HEK293 (cell line): ENCODE measurements at regions not wholly inside any gene's neighbourhood (a gene's known extent, or its start where the extent isn't known, plus 50 kb on each side); places are given as distances from the start of the nearest gene placed in this dataset.

ENCODE experiments used
- CTCF ChIA-PET: fragments of 350-600 bp; formaldehyde crosslinking; extraction: SDS; loops from one replicate; lab custom pipeline; 2021; ENCODE audit warnings: antibody characterized with exemption; lab: Yijun Ruan, JAX
- POLR2A ChIA-PET: fragments of 300-600 bp; formaldehyde crosslinking; extraction: SDS; loops from one replicate; lab custom pipeline; 2020; ENCODE audit warnings: antibody characterized with exemption, inconsistent platforms; lab: Yijun Ruan, JAX
- H3K27ac ChIP-seq: fragments of 200-500 bp; sonication (Bioruptor generic); 2 replicates; pipeline ENCODE4 v1.5.1; 2014; ENCODE audit warnings: low read depth, low read length, control low read depth, inconsistent platforms; ENCODE audit errors: extremely low read depth
- H3K36me3 ChIP-seq, 2 experiments: fragments of 200-500 bp in 1 of 2; sonication (Bioruptor generic) in 1 of 2; 1 replicate in 1 of 2; 2 replicates in 1 of 2; pipeline ENCODE4 v1.5.1; 2014 to 2017; ENCODE audit warnings: inconsistent platforms in 2 of 2, low read length in 2 of 2; ENCODE audit not compliant: control insufficient read depth in 2 of 2, insufficient read depth in 1 of 2
- H3K4me1 ChIP-seq: fragments of 200-500 bp; sonication (Bioruptor generic); 2 replicates; pipeline ENCODE4 v1.5.1; 2014; ENCODE audit warnings: mild to moderate bottlenecking, low read length, inconsistent platforms; ENCODE audit not compliant: control insufficient read depth, insufficient read depth
- H3K4me3 ChIP-seq: 2 replicates; pipeline ENCODE4 v1.5.1; 2011; ENCODE audit warnings: low read depth, mild to moderate bottlenecking, control low read depth, low read length, moderate library complexity
- H3K9me3 ChIP-seq: fragments of 200-500 bp; sonication (Bioruptor generic); 2 replicates; pipeline ENCODE4 v1.5.1; 2014; ENCODE audit warnings: low read depth, low read length, inconsistent platforms; ENCODE audit not compliant: control insufficient read depth, insufficient read depth
- BCL11B ChIP-seq: fragments of 450-650 bp; formaldehyde crosslinking; IDR thresholded peaks from 2 replicates; pipeline ENCODE4 v1.5.1; 2016; ENCODE audit warnings: low read depth, missing biosample characterization, missing genetic modification characterization
- EGR2 ChIP-seq: fragments of 450-650 bp; formaldehyde crosslinking; IDR thresholded peaks from 2 replicates; pipeline ENCODE4 v1.5.1; 2016; ENCODE audit warnings: low read depth, missing biosample characterization, missing genetic modification characterization
- HOXD13 ChIP-seq: sonication (generic); formaldehyde crosslinking; IDR thresholded peaks from 2 replicates; pipeline ENCODE4 v1.8.0; 2022; ENCODE audit warnings: missing genetic modification reagents, borderline replicate concordance
- MYNN ChIP-seq: fragments of 450-650 bp; formaldehyde crosslinking; IDR thresholded peaks from 2 replicates; pipeline ENCODE4 v1.5.1; 2016; ENCODE audit warnings: missing biosample characterization, missing genetic modification characterization, borderline replicate concordance
- SP3 ChIP-seq: fragments of 450-650 bp; formaldehyde crosslinking; IDR thresholded peaks from 2 replicates; pipeline ENCODE4 v1.5.1; 2016; ENCODE audit warnings: missing biosample characterization, missing genetic modification characterization
- TRIM28 ChIP-seq: IDR thresholded peaks from 2 replicates; pipeline ENCODE4 v1.6.1; 2011; ENCODE audit warnings: low read length, control low read depth, borderline replicate concordance
- ZBTB17 ChIP-seq: fragments of 450-650 bp; formaldehyde crosslinking; IDR thresholded peaks from 2 replicates; pipeline ENCODE4 v1.5.1; 2016; ENCODE audit warnings: missing biosample characterization, missing genetic modification characterization
- ZFHX2 ChIP-seq: fragments of 450-650 bp; formaldehyde crosslinking; conservative IDR thresholded peaks from 2 replicates; pipeline ENCODE4 v1.5.1; 2016; ENCODE audit warnings: missing biosample characterization, missing genetic modification characterization
- ZFP37 ChIP-seq: fragments of 450-650 bp; formaldehyde crosslinking; IDR thresholded peaks from 2 replicates; pipeline ENCODE4 v1.5.1; 2016; ENCODE audit warnings: missing biosample characterization, missing genetic modification characterization
- ZNF184 ChIP-seq: fragments of 450-650 bp; IDR thresholded peaks from 2 replicates; pipeline ENCODE4 v1.5.1; 2018; ENCODE audit warnings: missing biosample characterization, mild to moderate bottlenecking, missing genetic modification characterization
- ZNF202 ChIP-seq: fragments of 450-650 bp; formaldehyde crosslinking; IDR thresholded peaks from 2 replicates; pipeline ENCODE4 v1.5.1; 2016; ENCODE audit warnings: missing biosample characterization, missing genetic modification characterization, borderline replicate concordance
- ZNF214 ChIP-seq: fragments of 450-650 bp; formaldehyde crosslinking; IDR thresholded peaks from 2 replicates; pipeline ENCODE4 v1.5.1; 2017; ENCODE audit warnings: missing biosample characterization, mild to moderate bottlenecking, missing genetic modification characterization, borderline replicate concordance
- ZNF266 ChIP-seq: fragments of 450-650 bp; formaldehyde crosslinking; IDR thresholded peaks from 2 replicates; pipeline ENCODE4 v1.5.1; 2016; ENCODE audit warnings: missing biosample characterization, missing genetic modification characterization, low read depth
- ZNF366 ChIP-seq: fragments of 450-650 bp; formaldehyde crosslinking; conservative IDR thresholded peaks from 2 replicates; pipeline ENCODE4 v1.5.1; 2016; ENCODE audit warnings: missing biosample characterization, missing genetic modification characterization
- ZSCAN23 ChIP-seq: fragments of 450-650 bp; formaldehyde crosslinking; IDR thresholded peaks from 2 replicates; pipeline ENCODE4 v1.5.1; 2016; ENCODE audit warnings: missing biosample characterization, missing genetic modification characterization
- ZXDB ChIP-seq: fragments of 450-650 bp; formaldehyde crosslinking; IDR thresholded peaks from 2 replicates; pipeline ENCODE4 v1.5.1; 2016; ENCODE audit warnings: missing biosample characterization, missing genetic modification characterization
- TF ChIP-seq, protein P1 (sequence below): fragments of 450-650 bp; formaldehyde crosslinking; IDR thresholded peaks from 2 replicates; pipeline ENCODE4 v1.5.1; 2016; ENCODE audit warnings: missing biosample characterization, missing genetic modification characterization
- TF ChIP-seq, protein P2 (sequence below): fragments of 450-650 bp; formaldehyde crosslinking; IDR thresholded peaks from 2 replicates; pipeline ENCODE4 v1.5.1; 2017; ENCODE audit warnings: missing biosample characterization, missing genetic modification characterization
- TF ChIP-seq, protein P3 (sequence below): fragments of 450-650 bp; formaldehyde crosslinking; IDR thresholded peaks from 2 replicates; pipeline ENCODE4 v1.5.1; 2016; ENCODE audit warnings: missing biosample characterization, missing genetic modification characterization
- TF ChIP-seq, protein P4 (sequence below): fragments of 450-650 bp; formaldehyde crosslinking; IDR thresholded peaks from 2 replicates; pipeline ENCODE4 v1.5.1; 2016; ENCODE audit warnings: missing biosample characterization, missing genetic modification characterization
- TF ChIP-seq, protein P5 (sequence below): fragments of 450-650 bp; formaldehyde crosslinking; IDR thresholded peaks from 2 replicates; pipeline ENCODE4 v1.5.1; 2016; ENCODE audit warnings: missing biosample characterization, missing genetic modification characterization
- TF ChIP-seq, protein P6 (sequence below): fragments of 450-650 bp; formaldehyde crosslinking; IDR thresholded peaks from 2 replicates; pipeline ENCODE4 v1.5.1; 2016; ENCODE audit warnings: missing biosample characterization, missing genetic modification characterization

DNA sequence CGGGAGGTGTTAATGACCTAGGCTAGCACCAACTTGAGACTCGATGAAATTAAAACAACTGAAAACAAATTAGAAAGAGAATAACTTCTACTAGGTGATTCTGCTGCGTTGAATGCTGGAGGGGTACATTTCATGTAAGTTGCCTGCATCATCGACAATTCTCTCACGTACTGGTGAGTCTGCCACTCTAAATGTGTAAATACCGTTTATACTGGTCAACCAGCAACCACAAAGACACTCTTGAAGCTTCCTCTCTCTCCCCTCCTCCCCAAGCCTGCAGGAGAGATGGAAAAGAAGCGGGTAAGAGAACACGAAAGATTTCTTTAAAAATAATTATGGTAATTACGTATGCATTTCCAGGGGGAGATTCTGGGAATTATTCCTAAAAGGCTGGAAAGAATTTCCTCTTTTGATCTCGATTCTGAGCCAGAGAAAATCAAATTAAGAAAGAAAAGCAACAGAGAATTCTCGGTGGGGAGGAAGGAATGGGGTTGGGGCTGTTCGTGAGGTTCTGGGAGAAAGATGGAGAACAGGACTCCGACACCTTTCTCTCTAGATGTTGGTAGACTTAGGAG, 68.6 kb upstream of the MRTFB start:
- H3K9me3 ChIP-seq: no peaks in the 10 kb centered on the region
- H3K36me3 ChIP-seq: no peaks in the 10 kb centered on the region
- ChIA-PET CTCF (no interaction called here), POLR2A (no interaction called here)
- H3K4me1 ChIP-seq: no peaks in the 10 kb centered on the region; the same call in none of the 2 replicates
- H3K4me3 ChIP-seq: no peak overlapping the region
- TF ChIP-seq ZSCAN23 (tag by site-specific recombination): no peak
- no peak for TF ChIP-seq ZNF184 (tag by site-specific recombination)
- TF ChIP-seq SP3 (tag by site-specific recombination): no peak
- H3K27ac ChIP-seq: no peak overlapping the region

DNA sequence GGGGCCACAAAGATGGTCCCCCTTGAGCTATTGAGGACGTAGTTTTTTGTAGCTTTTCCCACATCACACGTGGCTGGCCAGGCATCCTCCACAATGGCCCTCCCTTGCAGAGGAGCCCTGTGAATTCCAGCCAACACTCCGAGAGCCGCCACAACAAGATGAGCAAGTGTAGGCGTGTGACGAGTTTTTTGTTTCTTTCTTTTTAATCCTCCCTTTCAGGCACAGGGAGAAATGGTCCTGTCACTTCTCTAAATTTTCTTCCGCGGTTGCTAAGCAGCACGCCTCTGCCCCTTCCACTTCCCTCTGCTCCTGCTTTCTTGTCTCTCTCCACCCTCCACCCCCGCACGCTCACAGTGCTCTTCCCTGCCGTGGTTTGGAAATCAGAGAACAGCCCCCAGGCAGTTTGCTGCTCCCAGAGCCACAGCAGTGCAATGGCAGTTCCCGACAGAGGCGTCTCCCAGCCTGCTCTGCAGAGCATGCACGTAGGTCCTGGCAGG, 68.0 kb upstream of the MRTFB start:
- Histone ChIP-seq H3K4me1 (no peaks in the 10 kb centered on the region; the same call in none of the 2 replicates), H3K9me3 (no peaks in the 10 kb centered on the region), H3K4me3 (peak overlapping the region; percentile 2), H3K36me3 (no peaks in the 10 kb centered on the region), H3K27ac (no peak overlapping the region)
- CTCF ChIA-PET: interaction anchor here (0.6 kb wide), 2 partner anchors 58 to 382 kb away, joined by 4 read pairs; no protein-coding TSS in a partner anchor
- POLR2A ChIA-PET: no interaction called here
- TF ChIP-seq ZNF266 (tag by site-specific recombination) (no peak), ZNF202 (tag by site-specific recombination) (no peak), ZXDB (tag by site-specific recombination) (0 out of 2 replicates have a peak, but pooled peaks have one; percentile 27), ZBTB17 (peak; percentile 98), TRIM28 (peak; percentile 41; the same call in 1 of the 2 replicates), HOXD13 (CRISPR knock-in tag) (no peak), EGR2 (tag by site-specific recombination) (peak; percentile 97), MYNN (no peak), BCL11B (no peak), ZNF214 (tag by site-specific recombination) (no peak), ZFHX2 (tag by site-specific recombination) (peak; percentile 98), ZFP37 (tag by site-specific recombination) (no peak), ZNF366 (tag by site-specific recombination) (peak; percentile 63)
- TF ChIP-seq, protein P1, sequence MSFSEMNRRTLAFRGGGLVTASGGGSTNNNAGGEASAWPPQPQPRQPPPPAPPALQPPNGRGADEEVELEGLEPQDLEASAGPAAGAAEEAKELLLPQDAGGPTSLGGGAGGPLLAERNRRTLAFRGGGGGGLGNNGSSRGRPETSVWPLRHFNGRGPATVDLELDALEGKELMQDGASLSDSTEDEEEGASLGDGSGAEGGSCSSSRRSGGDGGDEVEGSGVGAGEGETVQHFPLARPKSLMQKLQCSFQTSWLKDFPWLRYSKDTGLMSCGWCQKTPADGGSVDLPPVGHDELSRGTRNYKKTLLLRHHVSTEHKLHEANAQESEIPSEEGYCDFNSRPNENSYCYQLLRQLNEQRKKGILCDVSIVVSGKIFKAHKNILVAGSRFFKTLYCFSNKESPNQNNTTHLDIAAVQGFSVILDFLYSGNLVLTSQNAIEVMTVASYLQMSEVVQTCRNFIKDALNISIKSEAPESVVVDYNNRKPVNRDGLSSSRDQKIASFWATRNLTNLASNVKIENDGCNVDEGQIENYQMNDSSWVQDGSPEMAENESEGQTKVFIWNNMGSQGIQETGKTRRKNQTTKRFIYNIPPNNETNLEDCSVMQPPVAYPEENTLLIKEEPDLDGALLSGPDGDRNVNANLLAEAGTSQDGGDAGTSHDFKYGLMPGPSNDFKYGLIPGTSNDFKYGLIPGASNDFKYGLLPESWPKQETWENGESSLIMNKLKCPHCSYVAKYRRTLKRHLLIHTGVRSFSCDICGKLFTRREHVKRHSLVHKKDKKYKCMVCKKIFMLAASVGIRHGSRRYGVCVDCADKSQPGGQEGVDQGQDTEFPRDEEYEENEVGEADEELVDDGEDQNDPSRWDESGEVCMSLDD (tag by site-specific recombination): no peak
- TF ChIP-seq, protein P2, sequence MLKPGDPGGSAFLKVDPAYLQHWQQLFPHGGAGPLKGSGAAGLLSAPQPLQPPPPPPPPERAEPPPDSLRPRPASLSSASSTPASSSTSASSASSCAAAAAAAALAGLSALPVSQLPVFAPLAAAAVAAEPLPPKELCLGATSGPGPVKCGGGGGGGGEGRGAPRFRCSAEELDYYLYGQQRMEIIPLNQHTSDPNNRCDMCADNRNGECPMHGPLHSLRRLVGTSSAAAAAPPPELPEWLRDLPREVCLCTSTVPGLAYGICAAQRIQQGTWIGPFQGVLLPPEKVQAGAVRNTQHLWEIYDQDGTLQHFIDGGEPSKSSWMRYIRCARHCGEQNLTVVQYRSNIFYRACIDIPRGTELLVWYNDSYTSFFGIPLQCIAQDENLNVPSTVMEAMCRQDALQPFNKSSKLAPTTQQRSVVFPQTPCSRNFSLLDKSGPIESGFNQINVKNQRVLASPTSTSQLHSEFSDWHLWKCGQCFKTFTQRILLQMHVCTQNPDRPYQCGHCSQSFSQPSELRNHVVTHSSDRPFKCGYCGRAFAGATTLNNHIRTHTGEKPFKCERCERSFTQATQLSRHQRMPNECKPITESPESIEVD (tag by site-specific recombination): no peak
- TF ChIP-seq, protein P3, sequence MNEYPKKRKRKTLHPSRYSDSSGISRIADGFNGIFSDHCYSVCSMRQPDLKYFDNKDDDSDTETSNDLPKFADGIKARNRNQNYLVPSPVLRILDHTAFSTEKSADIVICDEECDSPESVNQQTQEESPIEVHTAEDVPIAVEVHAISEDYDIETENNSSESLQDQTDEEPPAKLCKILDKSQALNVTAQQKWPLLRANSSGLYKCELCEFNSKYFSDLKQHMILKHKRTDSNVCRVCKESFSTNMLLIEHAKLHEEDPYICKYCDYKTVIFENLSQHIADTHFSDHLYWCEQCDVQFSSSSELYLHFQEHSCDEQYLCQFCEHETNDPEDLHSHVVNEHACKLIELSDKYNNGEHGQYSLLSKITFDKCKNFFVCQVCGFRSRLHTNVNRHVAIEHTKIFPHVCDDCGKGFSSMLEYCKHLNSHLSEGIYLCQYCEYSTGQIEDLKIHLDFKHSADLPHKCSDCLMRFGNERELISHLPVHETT (tag by site-specific recombination): no peak
- TF ChIP-seq, protein P4, sequence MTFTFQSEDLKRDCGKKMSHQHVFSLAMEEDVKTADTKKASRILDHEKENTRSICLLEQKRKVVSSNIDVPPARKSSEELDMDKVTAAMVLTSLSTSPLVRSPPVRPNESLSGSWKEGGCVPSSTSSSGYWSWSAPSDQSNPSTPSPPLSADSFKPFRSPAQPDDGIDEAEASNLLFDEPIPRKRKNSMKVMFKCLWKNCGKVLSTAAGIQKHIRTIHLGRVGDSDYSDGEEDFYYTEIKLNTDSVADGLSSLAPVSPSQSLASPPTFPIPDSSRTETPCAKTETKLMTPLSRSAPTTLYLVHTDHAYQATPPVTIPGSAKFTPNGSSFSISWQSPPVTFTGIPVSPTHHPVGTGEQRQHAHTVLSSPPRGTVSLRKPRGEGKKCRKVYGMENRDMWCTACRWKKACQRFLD (tag by site-specific recombination): no peak
- TF ChIP-seq, protein P5, sequence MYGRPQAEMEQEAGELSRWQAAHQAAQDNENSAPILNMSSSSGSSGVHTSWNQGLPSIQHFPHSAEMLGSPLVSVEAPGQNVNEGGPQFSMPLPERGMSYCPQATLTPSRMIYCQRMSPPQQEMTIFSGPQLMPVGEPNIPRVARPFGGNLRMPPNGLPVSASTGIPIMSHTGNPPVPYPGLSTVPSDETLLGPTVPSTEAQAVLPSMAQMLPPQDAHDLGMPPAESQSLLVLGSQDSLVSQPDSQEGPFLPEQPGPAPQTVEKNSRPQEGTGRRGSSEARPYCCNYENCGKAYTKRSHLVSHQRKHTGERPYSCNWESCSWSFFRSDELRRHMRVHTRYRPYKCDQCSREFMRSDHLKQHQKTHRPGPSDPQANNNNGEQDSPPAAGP (tag by site-specific recombination): peak; percentile 47; the same call in 1 of the 2 replicates
- TF ChIP-seq, protein P6, sequence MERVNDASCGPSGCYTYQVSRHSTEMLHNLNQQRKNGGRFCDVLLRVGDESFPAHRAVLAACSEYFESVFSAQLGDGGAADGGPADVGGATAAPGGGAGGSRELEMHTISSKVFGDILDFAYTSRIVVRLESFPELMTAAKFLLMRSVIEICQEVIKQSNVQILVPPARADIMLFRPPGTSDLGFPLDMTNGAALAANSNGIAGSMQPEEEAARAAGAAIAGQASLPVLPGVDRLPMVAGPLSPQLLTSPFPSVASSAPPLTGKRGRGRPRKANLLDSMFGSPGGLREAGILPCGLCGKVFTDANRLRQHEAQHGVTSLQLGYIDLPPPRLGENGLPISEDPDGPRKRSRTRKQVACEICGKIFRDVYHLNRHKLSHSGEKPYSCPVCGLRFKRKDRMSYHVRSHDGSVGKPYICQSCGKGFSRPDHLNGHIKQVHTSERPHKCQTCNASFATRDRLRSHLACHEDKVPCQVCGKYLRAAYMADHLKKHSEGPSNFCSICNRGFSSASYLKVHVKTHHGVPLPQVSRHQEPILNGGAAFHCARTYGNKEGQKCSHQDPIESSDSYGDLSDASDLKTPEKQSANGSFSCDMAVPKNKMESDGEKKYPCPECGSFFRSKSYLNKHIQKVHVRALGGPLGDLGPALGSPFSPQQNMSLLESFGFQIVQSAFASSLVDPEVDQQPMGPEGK: peak; percentile 74
